ENCODE measurements at regions not wholly inside any gene's neighbourhood (a gene's known extent, or its start where the extent isn't known, plus 50 kb on each side); places are given as distances from the start of the nearest gene placed in this dataset.

GRCh38 chr2:150136893-150137292 lies 350.6 kb downstream of the RND3 start:
- Mint-ChIP-seq H3K9me3 (no peaks in the 10 kb centered on the region), H3K27me3 (ENCODE audit: low read depth) (no peaks in the 10 kb centered on the region), H3K27ac (no peak overlapping the region), H3K4me3 (ENCODE audit: low read depth) (no peak overlapping the region), H3K4me1 (ENCODE audit: low read depth) (peaks cover 2% of the 10 kb centered on the region), H3K36me3 (ENCODE audit: low read depth) (no peaks in the 10 kb centered on the region)
- no peak for DNase-seq (ENCODE audit: low spot score)
- intact Hi-C loops (cut with micrococcal nuclease), result no loop called here

- Mint-ChIP-seq H3K27ac (no peak overlapping the region), H3K27me3 (ENCODE audit: low read depth) (no peaks in the 10 kb centered on the region), H3K4me3 (ENCODE audit: low read depth) (no peak overlapping the region), H3K4me1 (ENCODE audit: low read depth) (peaks cover 2% of the 10 kb centered on the region), H3K36me3 (ENCODE audit: low read depth) (no peaks in the 10 kb centered on the region), H3K9me3 (no peaks in the 10 kb centered on the region)
- intact Hi-C loops (cut with micrococcal nuclease), result no loop called here
- no peak for DNase-seq (ENCODE audit: low spot score)
Measured at GRCh38 chr2:150136401-150136800, 351.1 kb downstream of the RND3 start.

GRCh38 chr2:150135223-150135883 lies 352.1 kb downstream of the RND3 start:
- H3K4me1 Mint-ChIP-seq (ENCODE audit: low read depth), result peaks cover 2% of the 10 kb centered on the region
- H3K27me3 Mint-ChIP-seq (ENCODE audit: low read depth), result no peaks in the 10 kb centered on the region
- DNase-seq (ENCODE audit: low spot score), result no peak
- H3K4me3 Mint-ChIP-seq (ENCODE audit: low read depth), result no peak overlapping the region
- intact Hi-C loops (cut with micrococcal nuclease), result no loop called here
- no peak overlapping the region for H3K27ac Mint-ChIP-seq
- H3K36me3 Mint-ChIP-seq (ENCODE audit: low read depth), result no peaks in the 10 kb centered on the region
- no peaks in the 10 kb centered on the region for H3K9me3 Mint-ChIP-seq

GRCh38 chr2:150134223-150134857 lies 353.1 kb downstream of the RND3 start:
- intact Hi-C loops (cut with micrococcal nuclease), result no loop called here
- Mint-ChIP-seq H3K27ac (no peak overlapping the region), H3K9me3 (no peaks in the 10 kb centered on the region), H3K4me1 (ENCODE audit: low read depth) (peaks cover 2% of the 10 kb centered on the region), H3K27me3 (ENCODE audit: low read depth) (no peaks in the 10 kb centered on the region), H3K36me3 (ENCODE audit: low read depth) (no peaks in the 10 kb centered on the region), H3K4me3 (ENCODE audit: low read depth) (no peak overlapping the region)
- DNase-seq (ENCODE audit: low spot score), result no peak

- Mint-ChIP-seq H3K27ac (no peak overlapping the region), H3K27me3 (ENCODE audit: low read depth) (no peaks in the 10 kb centered on the region), H3K4me1 (ENCODE audit: low read depth) (peaks cover 2% of the 10 kb centered on the region), H3K4me3 (ENCODE audit: low read depth) (no peak overlapping the region), H3K36me3 (ENCODE audit: low read depth) (no peaks in the 10 kb centered on the region), H3K9me3 (no peaks in the 10 kb centered on the region)
- intact Hi-C loops (cut with micrococcal nuclease), result no loop called here
- no peak for DNase-seq (ENCODE audit: low spot score)
Measured at GRCh38 chr2:150133623-150134022, 353.8 kb downstream of the RND3 start.

- Mint-ChIP-seq H3K36me3 (ENCODE audit: low read depth) (no peaks in the 10 kb centered on the region), H3K4me1 (ENCODE audit: low read depth) (peaks cover 2% of the 10 kb centered on the region), H3K27me3 (ENCODE audit: low read depth) (no peaks in the 10 kb centered on the region), H3K9me3 (no peaks in the 10 kb centered on the region), H3K4me3 (ENCODE audit: low read depth) (no peak overlapping the region), H3K27ac (no peak overlapping the region)
- no peak for DNase-seq (ENCODE audit: low spot score)
- intact Hi-C loops (cut with micrococcal nuclease), result no loop called here
Measured at GRCh38 chr2:150129921-150130575, 357.4 kb downstream of the RND3 start.

- no peak for DNase-seq (ENCODE audit: low spot score)
- Mint-ChIP-seq H3K27me3 (ENCODE audit: low read depth) (no peaks in the 10 kb centered on the region), H3K27ac (no peak overlapping the region), H3K4me3 (ENCODE audit: low read depth) (no peak overlapping the region), H3K36me3 (ENCODE audit: low read depth) (no peaks in the 10 kb centered on the region), H3K4me1 (ENCODE audit: low read depth) (no peaks in the 10 kb centered on the region), H3K9me3 (no peaks in the 10 kb centered on the region)
- intact Hi-C loops (cut with micrococcal nuclease), result no loop called here
Measured at GRCh38 chr2:150127995-150128394, 359.5 kb downstream of the RND3 start.

GRCh38 chr2:150127346-150127990 lies 360.0 kb downstream of the RND3 start:
- DNase-seq (ENCODE audit: low spot score), result no peak
- no peak overlapping the region for H3K27ac Mint-ChIP-seq
- H3K36me3 Mint-ChIP-seq (ENCODE audit: low read depth), result no peaks in the 10 kb centered on the region
- H3K4me3 Mint-ChIP-seq (ENCODE audit: low read depth), result no peak overlapping the region
- intact Hi-C loops (cut with micrococcal nuclease), result no loop called here
- H3K9me3 Mint-ChIP-seq, result no peaks in the 10 kb centered on the region
- no peaks in the 10 kb centered on the region for H3K4me1 Mint-ChIP-seq (ENCODE audit: low read depth)
- H3K27me3 Mint-ChIP-seq (ENCODE audit: low read depth), result no peaks in the 10 kb centered on the region

GRCh38 chr2:150126839-150127238 lies 360.6 kb downstream of the RND3 start:
- Mint-ChIP-seq H3K4me3 (ENCODE audit: low read depth) (no peak overlapping the region), H3K36me3 (ENCODE audit: low read depth) (no peaks in the 10 kb centered on the region), H3K27ac (no peak overlapping the region), H3K4me1 (ENCODE audit: low read depth) (no peaks in the 10 kb centered on the region), H3K9me3 (no peaks in the 10 kb centered on the region), H3K27me3 (ENCODE audit: low read depth) (no peaks in the 10 kb centered on the region)
- DNase-seq (ENCODE audit: low spot score), result no peak
- intact Hi-C loops (cut with micrococcal nuclease), result no loop called here

- DNase-seq (ENCODE audit: low spot score), result no peak
- H3K36me3 Mint-ChIP-seq (ENCODE audit: low read depth), result no peaks in the 10 kb centered on the region
- intact Hi-C loops (cut with micrococcal nuclease), result no loop called here
- H3K27ac Mint-ChIP-seq, result no peak overlapping the region
- no peaks in the 10 kb centered on the region for H3K9me3 Mint-ChIP-seq
- no peaks in the 10 kb centered on the region for H3K4me1 Mint-ChIP-seq (ENCODE audit: low read depth)
- H3K27me3 Mint-ChIP-seq (ENCODE audit: low read depth), result no peaks in the 10 kb centered on the region
- no peak overlapping the region for H3K4me3 Mint-ChIP-seq (ENCODE audit: low read depth)
Measured at GRCh38 chr2:150126143-150126740, 361.2 kb downstream of the RND3 start.

- DNase-seq (ENCODE audit: low spot score), result no peak
- H3K36me3 Mint-ChIP-seq (ENCODE audit: low read depth), result no peaks in the 10 kb centered on the region
- no peaks in the 10 kb centered on the region for H3K27me3 Mint-ChIP-seq (ENCODE audit: low read depth)
- no peaks in the 10 kb centered on the region for H3K4me1 Mint-ChIP-seq (ENCODE audit: low read depth)
- intact Hi-C loops (cut with micrococcal nuclease), result no loop called here
- H3K9me3 Mint-ChIP-seq, result no peaks in the 10 kb centered on the region
- H3K27ac Mint-ChIP-seq, result no peak overlapping the region
- no peak overlapping the region for H3K4me3 Mint-ChIP-seq (ENCODE audit: low read depth)
Measured at GRCh38 chr2:150125708-150126107, 361.8 kb downstream of the RND3 start.

- no peak for DNase-seq (ENCODE audit: low spot score)
Measured at GRCh38 chr2:150125188-150125587, 362.3 kb downstream of the RND3 start.

GRCh38 chr2:150124739-150125138 lies 362.7 kb downstream of the RND3 start:
- H3K9me3 Mint-ChIP-seq, result no peaks in the 10 kb centered on the region
- no peak overlapping the region for H3K27ac Mint-ChIP-seq
- H3K27me3 Mint-ChIP-seq (ENCODE audit: low read depth), result no peaks in the 10 kb centered on the region
- no peak overlapping the region for H3K4me3 Mint-ChIP-seq (ENCODE audit: low read depth)
- intact Hi-C loops (cut with micrococcal nuclease), result no loop called here
- H3K36me3 Mint-ChIP-seq (ENCODE audit: low read depth), result no peaks in the 10 kb centered on the region
- H3K4me1 Mint-ChIP-seq (ENCODE audit: low read depth), result no peaks in the 10 kb centered on the region
- DNase-seq (ENCODE audit: low spot score), result no peak

More at GRCh38 chr2:150125188-150125587, 362.3 kb downstream of the RND3 start:
- H3K27ac Mint-ChIP-seq, result no peak overlapping the region
- no peak overlapping the region for H3K4me3 Mint-ChIP-seq (ENCODE audit: low read depth)
- no peaks in the 10 kb centered on the region for H3K36me3 Mint-ChIP-seq (ENCODE audit: low read depth)
- H3K4me1 Mint-ChIP-seq (ENCODE audit: low read depth), result no peaks in the 10 kb centered on the region
- intact Hi-C loops (cut with micrococcal nuclease), result no loop called here
- H3K9me3 Mint-ChIP-seq, result no peaks in the 10 kb centered on the region
- H3K27me3 Mint-ChIP-seq (ENCODE audit: low read depth), result no peaks in the 10 kb centered on the region

Data from activated T-helper 2 cell treated with anti-CD3 and anti-CD28 coated beads, Interferon-gamma antibody, Interleukin-2, Interleukin-4, amounts not matched to agents 10 μg/mL and 5 μg/mL and 100 μg/mL, durations not matched to agents 14 hours and 24 hours and 36 hours (primary cell).